ENCODE measurements at regions not wholly inside any gene's neighbourhood (a gene's known extent, or its start where the extent isn't known, plus 50 kb on each side); places are given as distances from the start of the nearest gene placed in this dataset.

- TF ChIP-seq CTCF (IDR thresholded peaks at IDR 0.05; ENCODE audit: low read depth, low read length, poor library complexity, severe bottlenecking) (no peak), EZH2phosphoT487 (IDR thresholded peaks at IDR 0.05; ENCODE audit: borderline replicate concordance, low read length) (no peak)
These were observed 100.2 kb upstream of the C1QTNF7 start for GRCh38 chr4:15327311-15328298.

All from DOHH2 (cell line).